IMR-90 (cell line): ENCODE measurements at regions not wholly inside any gene's neighbourhood (a gene's known extent, or its start where the extent isn't known, plus 50 kb on each side); places are given as distances from the start of the nearest gene placed in this dataset.

Source experiments
- ATAC-seq: fragments of 200-7000 bp; cut with Tn5 transposase; 2 replicates; pipeline ENCODE4 v1.9.1; 2020; ENCODE audit warnings: low read depth, mild to moderate bottlenecking, moderate library complexity
- BruUV-seq: library from RNA; stranded (reverse); fragments of 400-500 nt; replicated peaks from 2 replicates; lab custom pipeline; 2021; lab: Mats Ljungman, UMichigan
- CTCF ChIA-PET: fragments of 300-600 bp; formaldehyde crosslinking; extraction: SDS; loops from one replicate; lab custom pipeline; 2021; ENCODE audit warnings: antibody characterized with exemption; lab: Yijun Ruan, JAX
- POLR2A ChIA-PET: fragments of 300-600 bp; sonication (Branson Sonifier 250); formaldehyde crosslinking; loops from one replicate; lab custom pipeline; 2022; ENCODE audit warnings: antibody characterized with exemption; ENCODE audit not compliant: unreplicated experiment; lab: Charles Lee
- DNase-seq: peaks from one replicate; pipeline ENCODE4 v3.0.0; 2013
- H2AFZ ChIP-seq: replicated peaks from 2 replicates; pipeline ENCODE3; 2013; ENCODE audit warnings: low read length, mild to moderate bottlenecking; ENCODE audit not compliant: poor library complexity
- H2AK5ac ChIP-seq: 2 replicates; pipeline ENCODE4 v1.6.1; 2013; ENCODE audit warnings: low read depth, low read length, inconsistent platforms
- H2AK9ac ChIP-seq: replicated peaks from 2 replicates; pipeline ENCODE3; 2013; ENCODE audit warnings: mild to moderate bottlenecking, low read depth, low read length, moderate library complexity; ENCODE audit not compliant: poor library complexity
- H2BK120ac ChIP-seq: 2 replicates; pipeline ENCODE4 v1.6.1; 2013; ENCODE audit warnings: low read depth, low read length, inconsistent platforms
- H2BK15ac ChIP-seq: 3 replicates; pipeline ENCODE4 v1.6.1; 2013; ENCODE audit warnings: low read depth, low read length, inconsistent platforms
- H2BK20ac ChIP-seq: 2 replicates; pipeline ENCODE4 v1.6.1; 2013; ENCODE audit warnings: low read depth, mild to moderate bottlenecking, inconsistent platforms, low read length, moderate library complexity
- H2BK5ac ChIP-seq: 2 replicates; pipeline ENCODE4 v1.6.1; 2013; ENCODE audit warnings: mild to moderate bottlenecking, low read depth, low read length, inconsistent platforms; ENCODE audit not compliant: poor library complexity, severe bottlenecking
- H3K14ac ChIP-seq: replicated peaks from 2 replicates; pipeline ENCODE4 v1.6.1; 2013; ENCODE audit warnings: low read depth, low read length, inconsistent platforms
- H3K18ac ChIP-seq: 2 replicates; pipeline ENCODE4 v1.6.1; 2013; ENCODE audit warnings: low read depth, low read length, control low read depth
- H3K23ac ChIP-seq: 2 replicates; pipeline ENCODE4 v1.6.1; 2013; ENCODE audit warnings: low read depth, low read length, inconsistent platforms
- H3K27ac ChIP-seq: 2 replicates; pipeline ENCODE4 v1.5.1; 2013; ENCODE audit warnings: mild to moderate bottlenecking, control low read depth, low read length; ENCODE audit not compliant: insufficient read depth
- H3K27me3 ChIP-seq: 2 replicates; pipeline ENCODE4 v1.6.1; 2013; ENCODE audit warnings: low read length; ENCODE audit not compliant: control insufficient read depth, insufficient read depth
- H3K36me3 ChIP-seq: 2 replicates; pipeline ENCODE4 v1.6.1; 2013; ENCODE audit warnings: low read length, mixed read lengths; ENCODE audit not compliant: control insufficient read depth, insufficient read depth
- H3K4ac ChIP-seq: 2 replicates; pipeline ENCODE4 v1.6.1; 2013; ENCODE audit warnings: low read depth, low read length, inconsistent platforms
- H3K4me1 ChIP-seq: 2 replicates; pipeline ENCODE4 v1.6.1; 2013; ENCODE audit warnings: low read length, mixed read lengths; ENCODE audit not compliant: control insufficient read depth, insufficient read depth
- H3K4me2 ChIP-seq: 2 replicates; pipeline ENCODE4 v1.6.1; 2013; ENCODE audit warnings: low read depth, mild to moderate bottlenecking, control low read depth, low read length, moderate library complexity
- H3K4me3 ChIP-seq: 2 replicates; pipeline ENCODE4 v1.5.1; 2013; ENCODE audit warnings: low read depth, mild to moderate bottlenecking, control low read depth, low read length, moderate library complexity; ENCODE audit not compliant: insufficient read depth
- H3K56ac ChIP-seq: 2 replicates; pipeline ENCODE4 v1.6.1; 2013; ENCODE audit warnings: low read length, inconsistent platforms; ENCODE audit not compliant: insufficient read depth; ENCODE audit errors: extremely low read depth
- H3K79me1 ChIP-seq, 2 experiments: 2 replicates each; pipeline ENCODE4 v1.6.1; 2013; ENCODE audit warnings: low read length in 2 of 2, inconsistent platforms in 1 of 2, low read depth in 1 of 2
- H3K9ac ChIP-seq: 2 replicates; pipeline ENCODE4 v1.6.1; 2013; ENCODE audit warnings: low read depth, low read length, control low read depth
- H3K9me1 ChIP-seq: 2 replicates; pipeline ENCODE4 v1.6.1; 2013; ENCODE audit warnings: low read length, inconsistent platforms; ENCODE audit not compliant: insufficient read depth
- H3K9me3 ChIP-seq: 2 replicates; pipeline ENCODE4 v1.6.1; 2013; ENCODE audit warnings: low read length; ENCODE audit not compliant: control insufficient read depth, insufficient read depth
- H4K20me1 ChIP-seq: 2 replicates; pipeline ENCODE4 v1.6.1; 2013; ENCODE audit warnings: low read length, inconsistent platforms; ENCODE audit not compliant: insufficient read depth
- H4K5ac ChIP-seq: 2 replicates; pipeline ENCODE4 v1.6.1; 2013; ENCODE audit warnings: mild to moderate bottlenecking, low read depth, low read length, control low read depth
- H4K8ac ChIP-seq, 2 experiments: 2 replicates each; pipeline ENCODE4 v1.6.1; 2013; ENCODE audit warnings: low read depth in 2 of 2, low read length in 2 of 2, control low read depth in 1 of 2, inconsistent platforms in 1 of 2
- H4K91ac ChIP-seq: 2 replicates; pipeline ENCODE4 v1.6.1; 2013; ENCODE audit warnings: low read depth, low read length, inconsistent platforms; ENCODE audit not compliant: insufficient read depth
- BHLHE40 ChIP-seq: fragments of 150-350 bp; IDR thresholded peaks from 2 replicates; pipeline ENCODE4 v1.6.1; 2016; ENCODE audit warnings: mild to moderate bottlenecking, low read depth, low read length
- CEBPB ChIP-seq: IDR thresholded peaks from 2 replicates; pipeline ENCODE4 v1.6.1; 2012; ENCODE audit warnings: low read depth, low read length, improper control_type of control experiment
- CHD1 ChIP-seq: IDR thresholded peaks from 2 replicates; pipeline ENCODE4 v1.6.1; 2012; ENCODE audit warnings: low read depth, low read length, improper control_type of control experiment
- CTCF ChIP-seq: conservative IDR thresholded peaks from 2 replicates; pipeline ENCODE4 v1.5.1; 2012; ENCODE audit warnings: mild to moderate bottlenecking, low read depth, low read length, improper control_type of control experiment
- ELK1 ChIP-seq: fragments of 150-350 bp; IDR thresholded peaks from 2 replicates; pipeline ENCODE4 v1.6.1; 2016; ENCODE audit warnings: low read depth, mild to moderate bottlenecking, low read length, moderate library complexity, borderline replicate concordance
- FOS ChIP-seq: fragments of 150-350 bp; IDR thresholded peaks from 2 replicates; pipeline ENCODE4 v1.6.1; 2016; ENCODE audit warnings: low read depth, low read length
- MAFK ChIP-seq: IDR thresholded peaks from 2 replicates; pipeline ENCODE4 v1.6.1; 2012; ENCODE audit warnings: low read depth, low read length, improper control_type of control experiment
- MAZ ChIP-seq: IDR thresholded peaks from 2 replicates; pipeline ENCODE4 v1.6.1; 2012; ENCODE audit warnings: low read depth, mild to moderate bottlenecking, low read length, improper control_type of control experiment, moderate library complexity, borderline replicate concordance
- NFE2L2 ChIP-seq: fragments of 150-350 bp; IDR thresholded peaks from 2 replicates; pipeline ENCODE4 v1.6.1; 2016; ENCODE audit warnings: low read depth, mild to moderate bottlenecking, low read length
- POLR2A ChIP-seq: IDR thresholded peaks from 2 replicates; pipeline ENCODE4 v1.6.1; 2012; ENCODE audit warnings: mild to moderate bottlenecking, low read depth, low read length
- RCOR1 ChIP-seq: IDR thresholded peaks from 2 replicates; pipeline ENCODE4 v1.6.1; 2012; ENCODE audit warnings: mild to moderate bottlenecking, low read length, improper control_type of control experiment; ENCODE audit not compliant: insufficient replicate concordance
- RFX5 ChIP-seq: IDR thresholded peaks from 2 replicates; pipeline ENCODE4 v1.8.0; 2012; ENCODE audit warnings: low read depth, mild to moderate bottlenecking, low read length, moderate library complexity
- USF2 ChIP-seq: fragments of 150-350 bp; IDR thresholded peaks from 2 replicates; pipeline ENCODE4 v1.6.1; 2017; ENCODE audit warnings: mild to moderate bottlenecking, antibody characterized with exemption, low read length, low read depth
- WGBS, 2 experiments: methylation state at CpG; one replicate each; pipeline versions ENCODE4 v1.1.5 to v1.1.7; 2013; ENCODE audit warnings: missing lambda C conversion rate in 2 of 2; ENCODE audit not compliant: insufficient read length in 1 of 2; ENCODE audit errors: extremely low coverage in 2 of 2; 5-methylcytosine and 5-hydroxymethylcytosine counted together
- dilution Hi-C: fragments of 300-500 bp; cut with HindIII; formaldehyde crosslinking; loops from one replicate; pipeline ENCODE4 v1.14.3; 2018; ENCODE audit warnings: low sequenced_read_pairs; ENCODE audit not compliant: unreplicated experiment
- in situ Hi-C: fragments of 300-500 bp; cut with MboI; formaldehyde crosslinking; loops from 3 replicates; pipeline ENCODE4 v1.14.3; 2019; ENCODE audit warnings: low sequenced_read_pairs, inconsistent platforms, mixed read lengths
- intact Hi-C: fragments of 100-400 bp; cut with micrococcal nuclease; formaldehyde crosslinking; loops from 2 replicates; pipeline ENCODE4 v1.10.0; 2022

- Histone ChIP-seq H3K9me1 (peaks cover 4% of the 10 kb centered on the region; the same call in 1 of the 2 replicates), H3K14ac (peak overlapping the region; percentile 57), H2BK5ac (peak overlapping the region; percentile 87), H3K9me3 (no peaks in the 10 kb centered on the region), H3K4me3 (peak overlapping the region; percentile 78), H3K4me1 (peaks cover 13% of the 10 kb centered on the region), H4K8ac (peak overlapping the region; percentile 76 to 95; a peak in 3 of 4 replicates), H3K9ac (peak overlapping the region; percentile 88), H3K79me1 (peaks cover 3 to 30% of the 10 kb centered on the region in 2 experiments; a peak in 2 of 4 replicates), H2BK15ac (peak overlapping the region; percentile 69; the same call in 2 of the 3 replicates), H2AK9ac (no peak overlapping the region), H3K27me3 (no peaks in the 10 kb centered on the region), H3K23ac (peak overlapping the region; percentile 93), H3K18ac (peak overlapping the region; percentile 76; the same call in 1 of the 2 replicates), H2BK20ac (peak overlapping the region; percentile 65), H3K56ac (peak overlapping the region; percentile 73; the same call in 1 of the 2 replicates), H2BK120ac (peak overlapping the region; percentile 97), H3K4me2 (peak overlapping the region; percentile 87), H2AFZ (peak overlapping the region; percentile 97), H4K91ac (peak overlapping the region; percentile 72), H3K27ac (peak overlapping the region; percentile 78), H4K5ac (peak overlapping the region; percentile 78), H3K4ac (peak overlapping the region; percentile 78), H4K20me1 (no peaks in the 10 kb centered on the region), H2AK5ac (no peak overlapping the region), H3K36me3 (no peaks in the 10 kb centered on the region)
- ATAC-seq (no peak), DNase-seq (no peak)
- BruUV-seq, result no TSS peak
- no CpG with 5 or more reads among the region's 4 CpGs for WGBS, 2 experiments
- intact Hi-C loops (loop anchor here (1.0 to 10.0 kb wide), 4 partner anchors 146 to 228 kb away; partner anchors contain the start of gene FOXN3), in situ Hi-C loops (loop anchor here (5.0 to 10.0 kb wide), 2 partner anchors 195 to 293 kb away; no protein-coding TSS in a partner anchor), dilution Hi-C loops (no loop called here)
- CTCF ChIA-PET, result interaction anchor here (0.6 kb wide), 1 partner anchor 10 kb away, joined by 7 read pairs; no protein-coding TSS in a partner anchor
- no peak for TF ChIP-seq POLR2A
- no peak for TF ChIP-seq BHLHE40
- no peak for TF ChIP-seq RFX5
- TF ChIP-seq RCOR1, result no peak
- TF ChIP-seq ELK1, result no peak
- TF ChIP-seq MAFK, result no peak
- TF ChIP-seq USF2, result no peak
- no peak for TF ChIP-seq CHD1
- TF ChIP-seq CTCF, result no peak
- no peak for TF ChIP-seq MAZ
- TF ChIP-seq CEBPB, result no peak
- no peak for TF ChIP-seq FOS
- no peak for TF ChIP-seq NFE2L2
- POLR2A ChIA-PET, result interaction anchor here (1.0 kb wide), 1 partner anchor 110 kb away, joined by 3 read pairs; no protein-coding TSS in a partner anchor
These were observed 202.6 kb upstream of the FOXN3 start for GRCh38 chr14:89619596-89619995.
